ENCODE measurements at regions not wholly inside any gene's neighbourhood (a gene's known extent, or its start where the extent isn't known, plus 50 kb on each side); places are given as distances from the start of the nearest gene placed in this dataset.

DNA sequence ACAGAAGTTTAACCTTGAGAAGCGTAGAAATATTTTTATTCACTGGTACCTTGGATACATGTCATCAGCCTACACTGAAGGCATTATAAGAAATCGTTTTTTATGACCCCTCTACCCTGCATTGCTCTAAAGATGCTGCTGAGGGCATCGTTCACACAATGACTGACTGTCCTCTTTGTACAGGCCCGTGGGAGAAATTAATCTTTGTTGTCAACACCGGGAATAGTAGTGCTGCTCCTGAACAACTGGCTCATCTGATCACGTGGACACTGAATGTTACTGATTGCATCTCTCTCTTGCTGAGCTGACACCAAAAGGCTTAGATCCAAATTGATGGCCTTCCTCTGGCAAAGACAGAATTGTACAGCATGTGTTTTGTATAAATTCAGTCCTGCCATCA is 157.1 kb upstream of the SMLR1 start:
- Histone ChIP-seq H3K9ac (ENCODE audit: insufficient read depth in 1 of 2, low read depth in 2 of 2, low read length in 2 of 2) (no peak overlapping the region), H3K27ac (ENCODE audit: extremely low read depth, low read depth, low read length) (no peak overlapping the region), H3K4me2 (ENCODE audit: insufficient read depth, low read length) (no peak overlapping the region), H3K36me3 (ENCODE audit: control insufficient read depth, insufficient read depth, low read length) (no peaks in the 10 kb centered on the region), H2AFZ (ENCODE audit: low read depth, low read length) (no peak overlapping the region), H3K4me3 (no peak overlapping the region), H4K20me1 (replicated peaks; ENCODE audit: control insufficient read depth, insufficient read depth, low read length) (no peaks in the 10 kb centered on the region), H3K4me1 (replicated peaks in 1 of 2; ENCODE audit: control insufficient read depth in 2 of 2, insufficient read depth in 2 of 2, low read length in 2 of 2) (no peaks in the 10 kb centered on the region), H3K27me3 (ENCODE audit: control insufficient read depth in 2 of 2, insufficient read depth in 2 of 2, low read length in 2 of 2) (no peaks in the 10 kb centered on the region), H3K79me2 (ENCODE audit: control insufficient read depth, insufficient read depth, low read length) (no peaks in the 10 kb centered on the region), H3K9me3 (replicated peaks; ENCODE audit: control insufficient read depth, insufficient read depth, low read depth, low read length) (no peaks in the 10 kb centered on the region), H3K9me1 (ENCODE audit: control insufficient read depth, insufficient read depth, low read length) (no peaks in the 10 kb centered on the region)
- FAIRE-seq (no peak), DNase-seq (ENCODE audit: extremely low read depth in 1 of 4, low spot score in 3 of 4) (no peak), ATAC-seq (no peak)
- ChIA-PET CTCF (ENCODE audit: low intra/inter-chr PET ratio) (no interaction called here), POLR2A (no interaction called here)
- WGBS (ENCODE audit: insufficient coverage, low coverage, missing lambda C conversion rate) = under 1% methylated on average over 6 of the region's 6 CpGs
- TF ChIP-seq ZZZ3 (IDR thresholded peaks at IDR 0.05) (no peak), MEIS2 (IDR thresholded peaks at IDR 0.05; ENCODE audit: partially characterized antibody) (peak; percentile 17), RAD21 (CRISPR knock-in tag; conservative IDR thresholded peaks at IDR 0.05 in 1 of 2, IDR thresholded peaks at IDR 0.05 in 1 of 2) (no peak), HNRNPL (IDR thresholded peaks at IDR 0.05; ENCODE audit: low read depth, low read length) (no peak), HMG20A (CRISPR knock-in tag; conservative IDR thresholded peaks at IDR 0.05) (no peak), ELF4 (CRISPR knock-in tag; IDR thresholded peaks at IDR 0.05) (no peak), SRSF7 (optimal IDR thresholded peaks at IDR 0.05; ENCODE audit: low read depth, low read length) (no peak)
- TF ChIP-seq, protein P1, sequence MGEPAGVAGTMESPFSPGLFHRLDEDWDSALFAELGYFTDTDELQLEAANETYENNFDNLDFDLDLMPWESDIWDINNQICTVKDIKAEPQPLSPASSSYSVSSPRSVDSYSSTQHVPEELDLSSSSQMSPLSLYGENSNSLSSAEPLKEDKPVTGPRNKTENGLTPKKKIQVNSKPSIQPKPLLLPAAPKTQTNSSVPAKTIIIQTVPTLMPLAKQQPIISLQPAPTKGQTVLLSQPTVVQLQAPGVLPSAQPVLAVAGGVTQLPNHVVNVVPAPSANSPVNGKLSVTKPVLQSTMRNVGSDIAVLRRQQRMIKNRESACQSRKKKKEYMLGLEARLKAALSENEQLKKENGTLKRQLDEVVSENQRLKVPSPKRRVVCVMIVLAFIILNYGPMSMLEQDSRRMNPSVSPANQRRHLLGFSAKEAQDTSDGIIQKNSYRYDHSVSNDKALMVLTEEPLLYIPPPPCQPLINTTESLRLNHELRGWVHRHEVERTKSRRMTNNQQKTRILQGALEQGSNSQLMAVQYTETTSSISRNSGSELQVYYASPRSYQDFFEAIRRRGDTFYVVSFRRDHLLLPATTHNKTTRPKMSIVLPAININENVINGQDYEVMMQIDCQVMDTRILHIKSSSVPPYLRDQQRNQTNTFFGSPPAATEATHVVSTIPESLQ (CRISPR knock-in tag; IDR thresholded peaks at IDR 0.05) = no peak
- TF ChIP-seq, protein P2, sequence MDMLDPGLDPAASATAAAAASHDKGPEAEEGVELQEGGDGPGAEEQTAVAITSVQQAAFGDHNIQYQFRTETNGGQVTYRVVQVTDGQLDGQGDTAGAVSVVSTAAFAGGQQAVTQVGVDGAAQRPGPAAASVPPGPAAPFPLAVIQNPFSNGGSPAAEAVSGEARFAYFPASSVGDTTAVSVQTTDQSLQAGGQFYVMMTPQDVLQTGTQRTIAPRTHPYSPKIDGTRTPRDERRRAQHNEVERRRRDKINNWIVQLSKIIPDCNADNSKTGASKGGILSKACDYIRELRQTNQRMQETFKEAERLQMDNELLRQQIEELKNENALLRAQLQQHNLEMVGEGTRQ (CRISPR knock-in tag; IDR thresholded peaks at IDR 0.05) = 0 out of 2 replicates have a peak, but pooled peaks have one; percentile 10
- BruUV-seq (replicated peaks) = no TSS peak
- in situ Hi-C loops (cut with MboI) = no loop called here
- intact Hi-C loops (cut with micrococcal nuclease) = no loop called here
